GM12878 (cell line): ENCODE measurements at regions not wholly inside any gene's neighbourhood (a gene's known extent, or its start where the extent isn't known, plus 50 kb on each side); places are given as distances from the start of the nearest gene placed in this dataset.

ENCODE experiments used
- ATAC-seq: fragments of 200-7000 bp; cut with Tn5 transposase; 3 replicates; pipeline ENCODE4 v1.9.1; 2020; ENCODE audit warnings: mild to moderate bottlenecking, moderate library complexity
- BruUV-seq: library from RNA; stranded (reverse); fragments of 400-500 nt; replicated peaks from 2 replicates; lab custom pipeline; 2021; lab: Mats Ljungman, UMichigan
- CTCF ChIA-PET: fragments of 300-600 bp; sonication (Branson Sonifier 250); formaldehyde crosslinking; extraction: SDS; loops from one replicate; lab custom pipeline; 2021; ENCODE audit warnings: inconsistent platforms; lab: Yijun Ruan, JAX
- POLR2A ChIA-PET: fragments of 350-600 bp; formaldehyde crosslinking; extraction: SDS; loops from one replicate; lab custom pipeline; 2021; ENCODE audit warnings: inconsistent platforms; lab: Charles Lee
- RAD21 ChIA-PET: fragments of 300-600 bp; sonication (Branson Sonifier 250); formaldehyde crosslinking; loops from one replicate; lab custom pipeline; 2023; ENCODE audit warnings: antibody characterized with exemption; ENCODE audit not compliant: unreplicated experiment; lab: Charles Lee
- SMC1A ChIA-PET: fragments of 300-600 bp; sonication (Branson Sonifier 250); formaldehyde crosslinking; loops from one replicate; lab custom pipeline; 2023; ENCODE audit not compliant: unreplicated experiment, uncharacterized antibody; lab: Charles Lee
- DNase-seq: peaks from one replicate; pipeline ENCODE4 v3.0.0-alpha.2; 2011; ENCODE audit warnings: low read depth, low spot score
- FAIRE-seq: peaks from 3 replicates; lab custom pipeline; 2011; peaks lifted over from hg19 to GRCh38; lab: Jason Lieb, UNC
- H2AFZ ChIP-seq: 2 replicates; pipeline ENCODE4 v1.6.0; 2011; ENCODE audit warnings: low read depth, low read length, control low read depth; ENCODE audit not compliant: control insufficient read depth
- H3K27ac ChIP-seq: 2 replicates; pipeline ENCODE4 v1.5.1; 2011; ENCODE audit warnings: control low read depth; ENCODE audit not compliant: control insufficient read depth, insufficient read depth
- H3K27me3 ChIP-seq, 2 experiments: replicated peaks in 1 of 2; 2 replicates each; pipeline versions ENCODE4 v1.6.0 to v1.6.1; 2011; ENCODE audit warnings: low read length in 1 of 2; ENCODE audit not compliant: control insufficient read depth in 2 of 2, insufficient read depth in 2 of 2
- H3K36me3 ChIP-seq, 2 experiments: 2 replicates each; pipeline ENCODE4 v1.5.1; 2011; ENCODE audit warnings: low read length in 1 of 2; ENCODE audit not compliant: control insufficient read depth in 2 of 2, insufficient read depth in 2 of 2
- H3K4me1 ChIP-seq: 2 replicates; pipeline ENCODE4 v1.6.1; 2011; ENCODE audit warnings: mild to moderate bottlenecking, low read length, moderate library complexity, mixed read lengths; ENCODE audit not compliant: control insufficient read depth, insufficient read depth
- H3K4me2 ChIP-seq: 2 replicates; pipeline ENCODE4 v1.6.0; 2011; ENCODE audit warnings: control low read depth; ENCODE audit not compliant: control insufficient read depth, insufficient read depth
- H3K4me3 ChIP-seq: fragments of 200-600 bp; sonication (generic); 2 replicates; pipeline ENCODE4 v1.5.1; 2016
- H3K79me2 ChIP-seq: 2 replicates; pipeline ENCODE4 v1.6.0; 2011; ENCODE audit warnings: low read length; ENCODE audit not compliant: control insufficient read depth, insufficient read depth
- H3K9ac ChIP-seq: 2 replicates; pipeline ENCODE4 v1.8.0; 2011; ENCODE audit warnings: low read length, control low read depth, mixed read lengths; ENCODE audit not compliant: control insufficient read depth, insufficient read depth
- H3K9me3 ChIP-seq: replicated peaks from 3 replicates; pipeline ENCODE4 v1.5.1; 2011; ENCODE audit warnings: mild to moderate bottlenecking, low read length; ENCODE audit not compliant: control insufficient read depth, insufficient read depth
- H4K20me1 ChIP-seq: 2 replicates; pipeline ENCODE4 v1.6.0; 2011; ENCODE audit not compliant: control insufficient read depth, insufficient read depth
- BACH1 ChIP-seq: fragments of 450-650 bp; IDR thresholded peaks from 2 replicates; pipeline ENCODE4 v1.6.1; 2017; ENCODE audit warnings: mild to moderate bottlenecking, borderline replicate concordance
- BCL3 ChIP-seq: IDR thresholded peaks from 2 replicates; pipeline ENCODE4 v1.6.1; 2011; ENCODE audit warnings: borderline replicate concordance, low read depth, mild to moderate bottlenecking, moderate library complexity, low read length; ENCODE audit not compliant: insufficient read depth, poor library complexity, severe bottlenecking
- BHLHE40 ChIP-seq, 2 experiments: fragments of 450-650 bp in 1 of 2; IDR thresholded peaks; 2 replicates each; pipeline ENCODE4 v1.6.1; 2011 to 2017; ENCODE audit warnings: low read depth in 2 of 2, borderline replicate concordance in 1 of 2, improper control_type of control experiment in 1 of 2, low read length in 1 of 2, mild to moderate bottlenecking in 1 of 2
- CREB1 ChIP-seq: IDR thresholded peaks from 2 replicates; pipeline ENCODE4 v1.6.1; 2012; ENCODE audit warnings: low read depth, mild to moderate bottlenecking, inconsistent platforms
- ESRRA ChIP-seq: IDR thresholded peaks from 2 replicates; pipeline ENCODE4 v1.6.1; 2012; ENCODE audit warnings: mild to moderate bottlenecking, low read length, improper control_type of control experiment
- GATAD2B ChIP-seq: fragments of 450-650 bp; conservative IDR thresholded peaks from 2 replicates; pipeline ENCODE4 v1.6.1; 2017; ENCODE audit warnings: low read depth, mild to moderate bottlenecking, moderate library complexity
- HCFC1 ChIP-seq: fragments of 150-350 bp; IDR thresholded peaks from 2 replicates; pipeline ENCODE4 v1.6.1; 2014; ENCODE audit warnings: low read length
- IRF4 ChIP-seq: IDR thresholded peaks from 2 replicates; pipeline ENCODE4 v1.6.1; 2011; ENCODE audit warnings: low read depth, low read length
- NR2C2 ChIP-seq: IDR thresholded peaks from 2 replicates; pipeline ENCODE4 v1.6.1; 2011; ENCODE audit warnings: borderline replicate concordance, low read depth; ENCODE audit not compliant: control insufficient read depth, insufficient read length
- POLR2AphosphoS2 ChIP-seq: IDR thresholded peaks from 2 replicates; pipeline ENCODE4 v1.6.1; 2011; ENCODE audit warnings: low read depth, mild to moderate bottlenecking, low read length, improper control_type of control experiment, moderate library complexity
- POLR2AphosphoS5 ChIP-seq: IDR thresholded peaks from 2 replicates; pipeline ENCODE4 v1.6.1; 2011; ENCODE audit warnings: mild to moderate bottlenecking, low read length, inconsistent platforms
- RAD51 ChIP-seq: fragments of 450-650 bp; IDR thresholded peaks from 2 replicates; pipeline ENCODE4 v1.6.1; 2016; ENCODE audit warnings: moderate library complexity, mild to moderate bottlenecking, inconsistent platforms
- RELB ChIP-seq: fragments of 450-650 bp; IDR thresholded peaks from 2 replicates; pipeline ENCODE4 v1.6.1; 2017; ENCODE audit warnings: low read depth, mild to moderate bottlenecking, moderate library complexity
- SMARCA5 ChIP-seq: fragments of 450-650 bp; IDR thresholded peaks from 2 replicates; pipeline ENCODE4 v1.6.1; 2017; ENCODE audit warnings: mild to moderate bottlenecking
- ZNF274 ChIP-seq: IDR thresholded peaks from one replicate; pipeline ENCODE4 v1.8.0; 2011; ENCODE audit not compliant: insufficient read length, insufficient read depth
- WGBS: methylation state at CpG from one replicate; pipeline ENCODE4 v1.1.6; 2016; ENCODE audit warnings: low lambda C conversion rate; ENCODE audit not compliant: insufficient replicate concordance, insufficient coverage; ENCODE audit errors: missing lambda C conversion rate; 5-methylcytosine and 5-hydroxymethylcytosine counted together
- in situ Hi-C: fragments of 300-500 bp; cut with MboI; formaldehyde crosslinking; loops from 9 replicates; pipeline ENCODE4 v1.14.3; 2018; ENCODE audit warnings: mixed read lengths
- intact Hi-C: fragments of 100-400 bp; cut with micrococcal nuclease; formaldehyde crosslinking; loops from one replicate; pipeline ENCODE4 v1.14.2; 2022; ENCODE audit not compliant: unreplicated experiment
- TF ChIP-seq, protein P1 (sequence below): fragments of 450-650 bp; IDR thresholded peaks from 2 replicates; pipeline ENCODE4 v1.6.1; 2016; ENCODE audit warnings: mild to moderate bottlenecking, moderate library complexity, borderline replicate concordance
- TF ChIP-seq, protein P2 (sequence below): fragments of 450-650 bp; conservative IDR thresholded peaks from 2 replicates; pipeline ENCODE4 v1.6.1; 2017; ENCODE audit warnings: mild to moderate bottlenecking, moderate library complexity

DNA sequence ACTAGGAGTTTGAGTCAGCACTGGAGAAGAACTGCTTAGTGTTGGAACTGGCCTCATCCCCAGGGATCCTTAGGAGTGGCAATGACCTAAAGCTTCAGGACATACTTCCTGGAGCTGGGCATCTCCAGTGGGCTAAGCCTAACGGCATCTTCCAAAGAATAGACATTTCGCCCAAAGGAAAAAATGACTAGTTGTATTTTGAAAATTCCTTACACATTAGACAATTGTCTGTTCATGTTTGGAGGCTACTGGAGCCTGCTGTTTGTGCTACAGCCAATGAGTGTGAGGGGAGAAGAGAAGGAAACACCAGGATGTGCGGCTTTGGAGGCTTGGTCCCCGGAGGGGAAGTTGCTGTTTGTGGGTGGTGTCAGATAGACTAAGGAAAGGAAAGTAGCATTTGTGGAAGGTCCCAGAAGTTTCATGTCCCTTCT, 77.6 kb downstream of the POLR2M start:
- FAIRE-seq, result no peak
- H3K36me3 ChIP-seq, result no peaks in the 10 kb centered on the region
- H4K20me1 ChIP-seq, result no peaks in the 10 kb centered on the region
- H3K4me3 ChIP-seq, result no peak overlapping the region
- no peak overlapping the region for H3K27ac ChIP-seq
- ATAC-seq, result no peak
- no peak overlapping the region for H3K9ac ChIP-seq
- no TSS peak for BruUV-seq
- no peak for DNase-seq
- ChIA-PET SMC1A (interaction anchor here (1.1 kb wide), 1 partner anchor 9 kb away, joined by 3 read pairs; no protein-coding TSS in a partner anchor), POLR2A (no interaction called here), CTCF (no interaction called here), RAD21 (no interaction called here)
- WGBS, result 11% methylated on average over 4 of the region's 4 CpGs
- no peak overlapping the region for H3K4me2 ChIP-seq
- in situ Hi-C loops (no loop called here), intact Hi-C loops (no loop called here)
- H2AFZ ChIP-seq, result no peak overlapping the region
- no peaks in the 10 kb centered on the region for H3K4me1 ChIP-seq
- H3K79me2 ChIP-seq, result no peaks in the 10 kb centered on the region
- no peaks in the 10 kb centered on the region; a peak in 2 of 4 replicates for H3K27me3 ChIP-seq
- no peaks in the 10 kb centered on the region for H3K9me3 ChIP-seq
- no peak for TF ChIP-seq IRF4
- no peak for TF ChIP-seq NR2C2
- no peak for TF ChIP-seq BCL3
- no peak for TF ChIP-seq BHLHE40 (IDR thresholded peaks at IDR 0.05; ENCODE audit: borderline replicate concordance in 1 of 2, low read depth in 2 of 2, low read length in 1 of 2)
- no peak for TF ChIP-seq CREB1
- no peak for TF ChIP-seq SMARCA5
- TF ChIP-seq ZNF274, result no peak
- no peak for TF ChIP-seq RELB
- TF ChIP-seq, protein P1, sequence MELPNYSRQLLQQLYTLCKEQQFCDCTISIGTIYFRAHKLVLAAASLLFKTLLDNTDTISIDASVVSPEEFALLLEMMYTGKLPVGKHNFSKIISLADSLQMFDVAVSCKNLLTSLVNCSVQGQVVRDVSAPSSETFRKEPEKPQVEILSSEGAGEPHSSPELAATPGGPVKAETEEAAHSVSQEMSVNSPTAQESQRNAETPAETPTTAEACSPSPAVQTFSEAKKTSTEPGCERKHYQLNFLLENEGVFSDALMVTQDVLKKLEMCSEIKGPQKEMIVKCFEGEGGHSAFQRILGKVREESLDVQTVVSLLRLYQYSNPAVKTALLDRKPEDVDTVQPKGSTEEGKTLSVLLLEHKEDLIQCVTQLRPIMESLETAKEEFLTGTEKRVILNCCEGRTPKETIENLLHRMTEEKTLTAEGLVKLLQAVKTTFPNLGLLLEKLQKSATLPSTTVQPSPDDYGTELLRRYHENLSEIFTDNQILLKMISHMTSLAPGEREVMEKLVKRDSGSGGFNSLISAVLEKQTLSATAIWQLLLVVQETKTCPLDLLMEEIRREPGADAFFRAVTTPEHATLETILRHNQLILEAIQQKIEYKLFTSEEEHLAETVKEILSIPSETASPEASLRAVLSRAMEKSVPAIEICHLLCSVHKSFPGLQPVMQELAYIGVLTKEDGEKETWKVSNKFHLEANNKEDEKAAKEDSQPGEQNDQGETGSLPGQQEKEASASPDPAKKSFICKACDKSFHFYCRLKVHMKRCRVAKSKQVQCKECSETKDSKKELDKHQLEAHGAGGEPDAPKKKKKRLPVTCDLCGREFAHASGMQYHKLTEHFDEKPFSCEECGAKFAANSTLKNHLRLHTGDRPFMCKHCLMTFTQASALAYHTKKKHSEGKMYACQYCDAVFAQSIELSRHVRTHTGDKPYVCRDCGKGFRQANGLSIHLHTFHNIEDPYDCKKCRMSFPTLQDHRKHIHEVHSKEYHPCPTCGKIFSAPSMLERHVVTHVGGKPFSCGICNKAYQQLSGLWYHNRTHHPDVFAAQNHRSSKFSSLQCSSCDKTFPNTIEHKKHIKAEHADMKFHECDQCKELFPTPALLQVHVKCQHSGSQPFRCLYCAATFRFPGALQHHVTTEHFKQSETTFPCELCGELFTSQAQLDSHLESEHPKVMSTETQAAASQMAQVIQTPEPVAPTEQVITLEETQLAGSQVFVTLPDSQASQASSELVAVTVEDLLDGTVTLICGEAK, result no peak
- no peak for TF ChIP-seq RAD51
- no peak for TF ChIP-seq BACH1
- no peak for TF ChIP-seq POLR2AphosphoS2
- TF ChIP-seq POLR2AphosphoS5, result no peak
- TF ChIP-seq GATAD2B, result no peak
- no peak for TF ChIP-seq ESRRA
- no peak for TF ChIP-seq HCFC1
- TF ChIP-seq, protein P2, sequence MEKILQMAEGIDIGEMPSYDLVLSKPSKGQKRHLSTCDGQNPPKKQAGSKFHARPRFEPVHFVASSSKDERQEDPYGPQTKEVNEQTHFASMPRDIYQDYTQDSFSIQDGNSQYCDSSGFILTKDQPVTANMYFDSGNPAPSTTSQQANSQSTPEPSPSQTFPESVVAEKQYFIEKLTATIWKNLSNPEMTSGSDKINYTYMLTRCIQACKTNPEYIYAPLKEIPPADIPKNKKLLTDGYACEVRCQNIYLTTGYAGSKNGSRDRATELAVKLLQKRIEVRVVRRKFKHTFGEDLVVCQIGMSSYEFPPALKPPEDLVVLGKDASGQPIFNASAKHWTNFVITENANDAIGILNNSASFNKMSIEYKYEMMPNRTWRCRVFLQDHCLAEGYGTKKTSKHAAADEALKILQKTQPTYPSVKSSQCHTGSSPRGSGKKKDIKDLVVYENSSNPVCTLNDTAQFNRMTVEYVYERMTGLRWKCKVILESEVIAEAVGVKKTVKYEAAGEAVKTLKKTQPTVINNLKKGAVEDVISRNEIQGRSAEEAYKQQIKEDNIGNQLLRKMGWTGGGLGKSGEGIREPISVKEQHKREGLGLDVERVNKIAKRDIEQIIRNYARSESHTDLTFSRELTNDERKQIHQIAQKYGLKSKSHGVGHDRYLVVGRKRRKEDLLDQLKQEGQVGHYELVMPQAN, result no peak
